ENCODE measurements at regions not wholly inside any gene's neighbourhood (a gene's known extent, or its start where the extent isn't known, plus 50 kb on each side); places are given as distances from the start of the nearest gene placed in this dataset.

- ChIA-PET CTCF (no interaction called here), POLR2A (no interaction called here)
- peak; percentile 15 for TF ChIP-seq CTCF (IDR thresholded peaks at IDR 0.05; ENCODE audit: control extremely low read depth, extremely low read depth, low read depth, missing control alignments)
- no peak for DNase-seq (ENCODE audit: extremely low spot score)
Observed at GRCh38 chrX:131895807-131896206, 127.3 kb upstream of the STK26 start.

- no peak for DNase-seq (ENCODE audit: extremely low spot score)
- CTCF ChIA-PET: no interaction called here
- POLR2A ChIA-PET: no interaction called here
- no peak for TF ChIP-seq CTCF (IDR thresholded peaks at IDR 0.05; ENCODE audit: control extremely low read depth, extremely low read depth, low read depth, missing control alignments)
Observed at GRCh38 chrX:131901546-131901945, 121.6 kb upstream of the STK26 start.

- DNase-seq (ENCODE audit: extremely low spot score): no peak
- POLR2A ChIA-PET: no interaction called here
- CTCF ChIA-PET: no interaction called here
- TF ChIP-seq CTCF (IDR thresholded peaks at IDR 0.05; ENCODE audit: control extremely low read depth, extremely low read depth, low read depth, missing control alignments): no peak
Observed at GRCh38 chrX:131907488-131908314, 115.4 kb upstream of the STK26 start.

- ChIA-PET POLR2A (no interaction called here), CTCF (no interaction called here)
- DNase-seq (ENCODE audit: extremely low spot score): no peak
- no peak for TF ChIP-seq CTCF (IDR thresholded peaks at IDR 0.05; ENCODE audit: control extremely low read depth, extremely low read depth, low read depth, missing control alignments)
Observed at GRCh38 chrX:131910586-131910985, 112.5 kb upstream of the STK26 start.

GRCh38 chrX:131915488-131915887, 107.6 kb upstream of the STK26 start:
- POLR2A ChIA-PET: no interaction called here
- CTCF ChIA-PET: no interaction called here

GRCh38 chrX:131917588-131917987, 105.5 kb upstream of the STK26 start:
- POLR2A ChIA-PET: no interaction called here
- CTCF ChIA-PET: no interaction called here
- DNase-seq (ENCODE audit: extremely low spot score): no peak
- TF ChIP-seq CTCF (IDR thresholded peaks at IDR 0.05; ENCODE audit: control extremely low read depth, extremely low read depth, low read depth, missing control alignments): no peak

More at GRCh38 chrX:131915488-131915887, 107.6 kb upstream of the STK26 start:
- no peak for TF ChIP-seq CTCF (IDR thresholded peaks at IDR 0.05; ENCODE audit: control extremely low read depth, extremely low read depth, low read depth, missing control alignments)
- no peak for DNase-seq (ENCODE audit: extremely low spot score)
